K562 (cell line): ENCODE measurements at regions not wholly inside any gene's neighbourhood (a gene's known extent, or its start where the extent isn't known, plus 50 kb on each side); places are given as distances from the start of the nearest gene placed in this dataset.
A peak's percentile ranks its signal among the peaks of the same experiment; 100 is the strongest.

Experiments used
- ATAC-seq: fragments of 200-7000 bp; cut with Tn5 transposase; 3 replicates; pipeline ENCODE4 v1.9.1; 2020; ENCODE audit warnings: moderate library complexity
- BruUV-seq: library from RNA; stranded (reverse); fragments of 400-500 nt; replicated peaks from 2 replicates; lab custom pipeline; 2021; lab: Mats Ljungman, UMichigan
- CTCF ChIA-PET: fragments of 300-600 bp; formaldehyde crosslinking; extraction: SDS; loops from one replicate; lab custom pipeline; 2021; ENCODE audit warnings: low intra/inter-chr PET ratio; lab: Yijun Ruan, JAX
- POLR2A ChIA-PET: fragments of 300-600, 350-650 bp; sonication (Branson Sonifier 250); formaldehyde crosslinking; extraction: SDS; loops from one replicate; lab custom pipeline; 2021; ENCODE audit warnings: antibody characterized with exemption, inconsistent platforms; lab: Yijun Ruan, JAX
- DNase-seq, 4 experiments: peaks; one replicate each; pipeline versions ENCODE4 v3.0.0 to v3.0.0-alpha.2; 2011 to 2018; ENCODE audit warnings: low spot score in 3 of 4, mixed read lengths in 3 of 4; ENCODE audit errors: extremely low read depth in 1 of 4
- FAIRE-seq: peaks from 2 replicates; lab custom pipeline; 2011; peaks lifted over from hg19 to GRCh38; lab: Jason Lieb, UNC
- H2AFZ ChIP-seq: 2 replicates; pipeline ENCODE4 v1.6.0; 2011; ENCODE audit warnings: low read depth, low read length, control low read depth, inconsistent platforms
- H3K27ac ChIP-seq: fragments of 200-600 bp; 3 replicates; pipeline ENCODE4 v1.8.0; 2011; ENCODE audit warnings: low read depth, mild to moderate bottlenecking, control low read depth, inconsistent platforms, low read length, moderate library complexity, mixed read lengths; ENCODE audit errors: extremely low read depth
- H3K27me3 ChIP-seq, 2 experiments: fragments of 300-600 bp in 1 of 2; 2 replicates in 1 of 2; 3 replicates in 1 of 2; pipeline versions ENCODE4 v1.6.0 to v1.8.0; 2011; ENCODE audit warnings: inconsistent platforms in 2 of 2, low read length in 2 of 2, mild to moderate bottlenecking in 1 of 2, mixed read lengths in 1 of 2, moderate library complexity in 1 of 2; ENCODE audit not compliant: control insufficient read depth in 2 of 2, insufficient read depth in 2 of 2
- H3K36me3 ChIP-seq: fragments of 300-600 bp; 3 replicates; pipeline ENCODE4 v1.8.0; 2011; ENCODE audit warnings: mild to moderate bottlenecking, low read length, inconsistent platforms; ENCODE audit not compliant: control insufficient read depth, insufficient read depth
- H3K4me1 ChIP-seq, 2 experiments: fragments of 200-600 bp in 1 of 2; replicated peaks in 1 of 2; 2 replicates in 1 of 2; 3 replicates in 1 of 2; pipeline versions ENCODE4 v1.5.1 to v1.8.0; 2011; ENCODE audit warnings: inconsistent platforms in 2 of 2, low read length in 2 of 2, mild to moderate bottlenecking in 1 of 2, mixed read lengths in 1 of 2, moderate library complexity in 1 of 2; ENCODE audit not compliant: control insufficient read depth in 2 of 2, insufficient read depth in 2 of 2
- H3K4me2 ChIP-seq: 2 replicates; pipeline ENCODE4 v1.6.1; 2011; ENCODE audit warnings: low read length, control low read depth, inconsistent platforms, mixed read lengths; ENCODE audit not compliant: insufficient read depth
- H3K4me3 ChIP-seq: fragments of 200-600 bp; sonication (generic), shearing (Covaris generic); 2 replicates; pipeline ENCODE4 v1.5.1; 2016; ENCODE audit warnings: control low read depth, inconsistent platforms
- H3K79me2 ChIP-seq: fragments of 200-600 bp; 3 replicates; pipeline ENCODE4 v1.8.0; 2011; ENCODE audit warnings: low read length, inconsistent platforms; ENCODE audit not compliant: control insufficient read depth, insufficient read depth
- H3K9ac ChIP-seq, 2 experiments: 2 replicates each; pipeline versions ENCODE4 v1.6.0 to v1.6.1; 2011; ENCODE audit warnings: low read depth in 2 of 2, low read length in 2 of 2, control low read depth in 1 of 2, inconsistent platforms in 1 of 2, mild to moderate bottlenecking in 1 of 2, mixed read lengths in 1 of 2; ENCODE audit not compliant: insufficient read depth in 1 of 2
- H3K9me1 ChIP-seq: one replicate; pipeline ENCODE4 v1.6.0; 2011; ENCODE audit warnings: inconsistent platforms, mild to moderate bottlenecking, low read length, moderate library complexity; ENCODE audit not compliant: control insufficient read depth, insufficient read depth
- H3K9me3 ChIP-seq: replicated peaks from 2 replicates; pipeline ENCODE4 v1.5.1; 2011; ENCODE audit warnings: low read depth, low read length, inconsistent platforms; ENCODE audit not compliant: control insufficient read depth, insufficient read depth
- H4K20me1 ChIP-seq: replicated peaks from 2 replicates; pipeline ENCODE4 v1.6.1; 2011; ENCODE audit warnings: low read length, inconsistent platforms, mixed read lengths; ENCODE audit not compliant: control insufficient read depth, insufficient read depth
- EWSR1 ChIP-seq: fragments of 450-650 bp; IDR thresholded peaks from 2 replicates; pipeline ENCODE4 v1.6.1; 2018; ENCODE audit warnings: borderline replicate concordance, mild to moderate bottlenecking, low read depth, moderate library complexity; ENCODE audit not compliant: partially characterized antibody
- ILK ChIP-seq: fragments of 450-650 bp; IDR thresholded peaks from 2 replicates; pipeline ENCODE4 v1.6.1; 2016; ENCODE audit warnings: missing genetic modification characterization, low read depth, mild to moderate bottlenecking, missing compliant biosample characterization, moderate library complexity, borderline replicate concordance
- KDM2B ChIP-seq: fragments of 250-450 bp; sonication (Bioruptor Pico); IDR thresholded peaks from 2 replicates; pipeline ENCODE4 v1.8.0; 2021; ENCODE audit warnings: mild to moderate bottlenecking, moderate library complexity
- NUFIP1 ChIP-seq: fragments of 450-650 bp; IDR thresholded peaks from 2 replicates; pipeline ENCODE4 v1.6.1; 2018; ENCODE audit not compliant: partially characterized antibody
- RAD21 ChIP-seq, 2 experiments: fragments of 250-450 bp in 1 of 2; fragments of 450-650 bp in 1 of 2; sonication (Bioruptor Pico) in 1 of 2; formaldehyde crosslinking in 1 of 2; IDR thresholded peaks in 1 of 2; conservative IDR thresholded peaks in 1 of 2; 2 replicates each; pipeline versions ENCODE4 v1.4.0 to v1.8.0; 2020 to 2022; ENCODE audit warnings: mild to moderate bottlenecking in 2 of 2, moderate library complexity in 1 of 2
- RCOR1 ChIP-seq, 2 experiments: IDR thresholded peaks; 2 replicates each; pipeline ENCODE4 v1.6.1; 2012; ENCODE audit warnings: low read depth in 2 of 2, low read length in 2 of 2, borderline replicate concordance in 1 of 2, improper control_type of control experiment in 1 of 2
- SPI1 ChIP-seq: IDR thresholded peaks from 2 replicates; pipeline ENCODE4 v1.6.1; 2011; ENCODE audit warnings: low read depth, low read length, control low read depth, borderline replicate concordance
- SREBF2 ChIP-seq: sonication (generic); formaldehyde crosslinking; IDR thresholded peaks from 2 replicates; pipeline ENCODE4 v1.4.0; 2020; ENCODE audit warnings: mild to moderate bottlenecking, missing genetic modification reagents
- ZNF583 ChIP-seq: fragments of 250-450 bp; sonication (Bioruptor Pico); IDR thresholded peaks from 2 replicates; pipeline ENCODE4 v1.4.0; 2020
- WGBS: fragments of 100-300 bp; shearing (Covaris generic); methylation state at CpG from one replicate; pipeline ENCODE4 v1.1.6; 2016; ENCODE audit warnings: low coverage, mixed read lengths; ENCODE audit not compliant: insufficient coverage; ENCODE audit errors: missing lambda C conversion rate; 5-methylcytosine and 5-hydroxymethylcytosine counted together
- in situ Hi-C: fragments of 300-500 bp; cut with MboI; formaldehyde crosslinking; loops from 4 replicates; pipeline ENCODE4 v1.15.0; 2018; ENCODE audit warnings: inconsistent platforms, mixed read lengths
- intact Hi-C: fragments of 100-400 bp; cut with micrococcal nuclease; formaldehyde crosslinking; loops from 2 replicates; pipeline ENCODE4 v1.14.2; 2022
- TF ChIP-seq, protein P1 (sequence below), 3 experiments: IDR thresholded peaks in 2 of 3; conservative IDR thresholded peaks in 1 of 3; 2 replicates each; pipeline ENCODE4 v1.5.1; 2011 to 2012; ENCODE audit warnings: low read length in 3 of 3, mild to moderate bottlenecking in 3 of 3, control low read depth in 2 of 3, improper control_type of control experiment in 1 of 3, inconsistent platforms in 1 of 3, low read depth in 1 of 3, mixed read lengths in 1 of 3, moderate library complexity in 1 of 3; ENCODE audit not compliant: insufficient read depth in 2 of 3
- TF ChIP-seq, protein P2 (sequence below): sonication (generic); formaldehyde crosslinking; IDR thresholded peaks from 2 replicates; pipeline ENCODE4 v1.8.1; 2023; ENCODE audit warnings: mild to moderate bottlenecking, missing genetic modification reagents

DNA sequence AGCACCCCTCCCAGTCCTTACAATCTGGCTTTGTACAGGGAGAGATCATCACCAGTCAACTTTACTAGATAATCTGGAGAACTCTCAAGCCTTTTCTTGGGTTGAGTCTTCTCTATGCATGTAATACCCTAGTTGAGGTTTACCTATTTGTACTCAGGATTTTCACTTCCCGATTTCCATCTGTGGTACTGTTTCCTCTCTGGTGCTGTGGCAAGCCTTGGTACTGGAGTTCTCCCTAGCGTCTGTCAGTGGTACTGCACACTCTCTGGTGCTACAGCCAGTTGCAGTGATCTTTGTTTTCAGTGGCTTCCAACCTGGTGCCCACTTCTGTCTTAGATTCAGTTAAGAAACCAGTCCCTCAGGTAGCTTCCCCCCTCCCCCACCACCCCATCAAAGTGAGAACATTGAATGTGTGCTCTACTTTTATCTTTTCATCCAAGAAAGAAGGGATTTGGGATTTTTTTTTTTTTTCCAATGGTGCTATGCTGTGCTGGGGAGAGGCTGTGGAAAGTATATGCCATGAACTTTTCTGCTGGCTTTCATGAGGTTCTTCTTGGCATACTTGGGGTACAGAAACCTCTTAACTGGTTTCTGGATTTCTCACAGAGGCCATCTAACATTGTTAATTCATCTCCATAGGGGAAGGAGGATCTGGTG, 69.4 kb upstream of the EVL start:
- no TSS peak for BruUV-seq
- H3K9me3 ChIP-seq = no peaks in the 10 kb centered on the region
- no peaks in the 10 kb centered on the region; the same call in 1 of the 2 replicates for H4K20me1 ChIP-seq
- CTCF ChIA-PET = no interaction called here
- in situ Hi-C loops = no loop called here
- POLR2A ChIA-PET = no interaction called here
- TF ChIP-seq SREBF2 (CRISPR knock-in tag) (no peak), SPI1 (peak; percentile 77; the same call in 1 of the 2 replicates), ILK (no peak), RCOR1 (IDR thresholded peaks at IDR 0.05; ENCODE audit: borderline replicate concordance in 1 of 2, low read depth in 2 of 2, low read length in 2 of 2) (no peak), EWSR1 (no peak), NUFIP1 (no peak), RAD21 (CRISPR knock-in tag; conservative IDR thresholded peaks at IDR 0.05 in 1 of 2, IDR thresholded peaks at IDR 0.05 in 1 of 2) (peak in 1 of 2 experiments; percentile 58; a peak in 3 of 4 replicates), KDM2B (CRISPR knock-in tag) (no peak), ZNF583 (CRISPR knock-in tag) (no peak)
- TF ChIP-seq, protein P1, sequence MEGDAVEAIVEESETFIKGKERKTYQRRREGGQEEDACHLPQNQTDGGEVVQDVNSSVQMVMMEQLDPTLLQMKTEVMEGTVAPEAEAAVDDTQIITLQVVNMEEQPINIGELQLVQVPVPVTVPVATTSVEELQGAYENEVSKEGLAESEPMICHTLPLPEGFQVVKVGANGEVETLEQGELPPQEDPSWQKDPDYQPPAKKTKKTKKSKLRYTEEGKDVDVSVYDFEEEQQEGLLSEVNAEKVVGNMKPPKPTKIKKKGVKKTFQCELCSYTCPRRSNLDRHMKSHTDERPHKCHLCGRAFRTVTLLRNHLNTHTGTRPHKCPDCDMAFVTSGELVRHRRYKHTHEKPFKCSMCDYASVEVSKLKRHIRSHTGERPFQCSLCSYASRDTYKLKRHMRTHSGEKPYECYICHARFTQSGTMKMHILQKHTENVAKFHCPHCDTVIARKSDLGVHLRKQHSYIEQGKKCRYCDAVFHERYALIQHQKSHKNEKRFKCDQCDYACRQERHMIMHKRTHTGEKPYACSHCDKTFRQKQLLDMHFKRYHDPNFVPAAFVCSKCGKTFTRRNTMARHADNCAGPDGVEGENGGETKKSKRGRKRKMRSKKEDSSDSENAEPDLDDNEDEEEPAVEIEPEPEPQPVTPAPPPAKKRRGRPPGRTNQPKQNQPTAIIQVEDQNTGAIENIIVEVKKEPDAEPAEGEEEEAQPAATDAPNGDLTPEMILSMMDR (IDR thresholded peaks at IDR 0.05 in 2 of 3, conservative IDR thresholded peaks at IDR 0.05 in 1 of 3; ENCODE audit: insufficient read depth in 2 of 3, low read depth in 1 of 3, low read length in 3 of 3) = peak; percentile 67 to 74 (median 71)
- TF ChIP-seq, protein P2, sequence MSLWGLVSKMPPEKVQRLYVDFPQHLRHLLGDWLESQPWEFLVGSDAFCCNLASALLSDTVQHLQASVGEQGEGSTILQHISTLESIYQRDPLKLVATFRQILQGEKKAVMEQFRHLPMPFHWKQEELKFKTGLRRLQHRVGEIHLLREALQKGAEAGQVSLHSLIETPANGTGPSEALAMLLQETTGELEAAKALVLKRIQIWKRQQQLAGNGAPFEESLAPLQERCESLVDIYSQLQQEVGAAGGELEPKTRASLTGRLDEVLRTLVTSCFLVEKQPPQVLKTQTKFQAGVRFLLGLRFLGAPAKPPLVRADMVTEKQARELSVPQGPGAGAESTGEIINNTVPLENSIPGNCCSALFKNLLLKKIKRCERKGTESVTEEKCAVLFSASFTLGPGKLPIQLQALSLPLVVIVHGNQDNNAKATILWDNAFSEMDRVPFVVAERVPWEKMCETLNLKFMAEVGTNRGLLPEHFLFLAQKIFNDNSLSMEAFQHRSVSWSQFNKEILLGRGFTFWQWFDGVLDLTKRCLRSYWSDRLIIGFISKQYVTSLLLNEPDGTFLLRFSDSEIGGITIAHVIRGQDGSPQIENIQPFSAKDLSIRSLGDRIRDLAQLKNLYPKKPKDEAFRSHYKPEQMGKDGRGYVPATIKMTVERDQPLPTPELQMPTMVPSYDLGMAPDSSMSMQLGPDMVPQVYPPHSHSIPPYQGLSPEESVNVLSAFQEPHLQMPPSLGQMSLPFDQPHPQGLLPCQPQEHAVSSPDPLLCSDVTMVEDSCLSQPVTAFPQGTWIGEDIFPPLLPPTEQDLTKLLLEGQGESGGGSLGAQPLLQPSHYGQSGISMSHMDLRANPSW (CRISPR knock-in tag) = no peak
- H3K4me3 ChIP-seq = no peak overlapping the region
- 0% methylated on average over 2 of the region's 2 CpGs for whole genome bisulfite sequencing
- no peaks in the 10 kb centered on the region for H3K36me3 ChIP-seq
- H3K27ac ChIP-seq = no peak overlapping the region
- FAIRE-seq (peak; percentile 86), DNase-seq (peak; percentile 42 to 65 (median 46)), ATAC-seq (peak; percentile 94)
- H2AFZ ChIP-seq = no peak overlapping the region
- no peak overlapping the region for H3K4me2 ChIP-seq
- no peak overlapping the region for H3K9ac ChIP-seq
- H3K4me1 ChIP-seq = no peaks in the 10 kb centered on the region
- peaks cover 2% of the 10 kb centered on the region for H3K9me1 ChIP-seq
- H3K79me2 ChIP-seq = peaks cover 25% of the 10 kb centered on the region
- intact Hi-C loops = no loop called here
- no peaks in the 10 kb centered on the region for H3K27me3 ChIP-seq
